HS-27A (cell line): ENCODE measurements at regions not wholly inside any gene's neighbourhood (a gene's known extent, or its start where the extent isn't known, plus 50 kb on each side); places are given as distances from the start of the nearest gene placed in this dataset.

Experiments used
- DNase-seq: peaks from one replicate; pipeline ENCODE4 v3.0.0-alpha.2; 2012; ENCODE audit warnings: low read depth, missing footprints

GRCh38 chr11:64501500-64502427, 54.0 kb upstream of the SLC22A11 start:
- no peak for DNase-seq

- no peak for DNase-seq
These were observed 53.1 kb upstream of the SLC22A11 start for GRCh38 chr11:64502634-64503033.

- no peak for DNase-seq
These were observed 52.5 kb upstream of the SLC22A11 start for GRCh38 chr11:64503186-64503753.

GRCh38 chr11:64504999-64505398, 50.7 kb upstream of the SLC22A11 start:
- DNase-seq, result no peak
